H1 (cell line): ENCODE measurements at regions not wholly inside any gene's neighbourhood (a gene's known extent, or its start where the extent isn't known, plus 50 kb on each side); places are given as distances from the start of the nearest gene placed in this dataset.

Experiments
- CTCF ChIA-PET: fragments of 300-600 bp; sonication (Branson Sonifier 250); formaldehyde crosslinking; loops from one replicate; lab custom pipeline; 2021; ENCODE audit not compliant: partially characterized antibody; lab: Charles Lee
- POLR2A ChIA-PET: fragments of 300-600 bp; sonication (Branson Sonifier 250); formaldehyde crosslinking; loops from one replicate; lab custom pipeline; 2021; ENCODE audit warnings: inconsistent platforms; ENCODE audit not compliant: partially characterized antibody; lab: Charles Lee
- DNase-seq, 2 experiments: peaks; one replicate each; pipeline versions ENCODE4 v3.0.0 to v3.0.0-alpha.2; 2010 to 2022; ENCODE audit warnings: low spot score in 2 of 2, low read depth in 1 of 2, mixed read lengths in 1 of 2
- FAIRE-seq: peaks from 2 replicates; lab custom pipeline; 2011; peaks lifted over from hg19 to GRCh38; lab: Jason Lieb, UNC
- H2AFZ ChIP-seq: 2 replicates; pipeline ENCODE4 v1.8.1; 2012; ENCODE audit warnings: low read length, inconsistent platforms
- H2AK5ac ChIP-seq: 2 replicates; pipeline ENCODE4 v1.6.1; 2013; ENCODE audit warnings: low read depth, low read length
- H2BK120ac ChIP-seq: replicated peaks from 2 replicates; pipeline ENCODE3; 2013; ENCODE audit warnings: low read depth, low read length, inconsistent platforms
- H2BK12ac ChIP-seq: 2 replicates; pipeline ENCODE4 v1.6.1; 2013; ENCODE audit warnings: low read depth, low read length
- H2BK15ac ChIP-seq: 2 replicates; pipeline ENCODE4 v1.6.1; 2013; ENCODE audit warnings: low read length
- H2BK20ac ChIP-seq: 2 replicates; pipeline ENCODE4 v1.6.1; 2013; ENCODE audit warnings: low read length
- H2BK5ac ChIP-seq: 2 replicates; pipeline ENCODE4 v1.6.1; 2013; ENCODE audit warnings: low read depth, low read length
- H3K14ac ChIP-seq: 2 replicates; pipeline ENCODE4 v1.6.1; 2013; ENCODE audit warnings: inconsistent platforms; ENCODE audit not compliant: insufficient read length
- H3K18ac ChIP-seq: 2 replicates; pipeline ENCODE4 v1.6.1; 2013; ENCODE audit warnings: low read length; ENCODE audit errors: extremely low read depth
- H3K23ac ChIP-seq: 2 replicates; pipeline ENCODE4 v1.6.1; 2013; ENCODE audit warnings: inconsistent platforms; ENCODE audit not compliant: insufficient read length
- H3K23me2 ChIP-seq: 2 replicates; pipeline ENCODE4 v1.6.1; 2013; ENCODE audit warnings: low read depth, low read length
- H3K27ac ChIP-seq: 2 replicates; pipeline ENCODE4 v1.6.1; 2011; ENCODE audit warnings: low read depth, low read length, inconsistent platforms
- H3K27me3 ChIP-seq, 4 experiments: replicated peaks in 1 of 4; 1 replicate in 1 of 4; 2 replicates in 3 of 4; pipeline versions ENCODE4 v1.6.1 to v1.8.1; 2011 to 2013; ENCODE audit warnings: low read length in 3 of 4, mild to moderate bottlenecking in 3 of 4, inconsistent platforms in 2 of 4, mixed read lengths in 2 of 4, moderate library complexity in 1 of 4; ENCODE audit not compliant: control insufficient read depth in 3 of 4, insufficient read depth in 3 of 4; ENCODE audit errors: extremely low read depth in 1 of 4
- H3K36me3 ChIP-seq, 4 experiments: 2 replicates each; pipeline versions ENCODE4 v1.6.1 to v1.8.1; 2011 to 2013; ENCODE audit warnings: mild to moderate bottlenecking in 4 of 4, low read length in 3 of 4, moderate library complexity in 2 of 4, control low read depth in 1 of 4, inconsistent platforms in 1 of 4; ENCODE audit not compliant: insufficient read depth in 4 of 4, control insufficient read depth in 2 of 4
- H3K4ac ChIP-seq: replicated peaks from 2 replicates; pipeline ENCODE3; 2013; ENCODE audit warnings: low read length, low read depth, mixed read lengths, inconsistent platforms; ENCODE audit not compliant: insufficient read length
- H3K4me1 ChIP-seq, 4 experiments: replicated peaks in 1 of 4; 1 replicate in 1 of 4; 2 replicates in 3 of 4; pipeline versions ENCODE4 v1.6.1 to v1.8.1; 2011 to 2013; ENCODE audit warnings: low read length in 3 of 4, inconsistent platforms in 2 of 4, mixed read lengths in 1 of 4; ENCODE audit not compliant: insufficient read depth in 4 of 4, control insufficient read depth in 3 of 4
- H3K4me2 ChIP-seq, 2 experiments: 2 replicates each; pipeline versions ENCODE4 v1.6.1 to v1.8.1; 2011 to 2013; ENCODE audit warnings: low read depth in 2 of 2, low read length in 2 of 2, control low read depth in 1 of 2, inconsistent platforms in 1 of 2, mild to moderate bottlenecking in 1 of 2; ENCODE audit not compliant: insufficient read depth in 1 of 2
- H3K4me3 ChIP-seq, 4 experiments: fragments of 200-600, 300-600 bp in 1 of 4; sonication (generic), shearing (Covaris generic), sonication (Bioruptor Twin) in 1 of 4; 2 replicates each; pipeline versions ENCODE4 v1.5.1 to v1.8.1; 2011 to 2016; ENCODE audit warnings: low read length in 4 of 4, low read depth in 3 of 4, control low read depth in 2 of 4, inconsistent platforms in 2 of 4, mild to moderate bottlenecking in 2 of 4, mixed read lengths in 1 of 4, moderate library complexity in 1 of 4; ENCODE audit not compliant: insufficient read depth in 2 of 4; ENCODE audit errors: extremely low read depth in 1 of 4
- H3K56ac ChIP-seq: replicated peaks from 2 replicates; pipeline ENCODE3; 2013; ENCODE audit warnings: low read depth, mild to moderate bottlenecking, mixed read lengths, low read length, inconsistent platforms; ENCODE audit not compliant: insufficient read length
- H3K79me1 ChIP-seq: 2 replicates; pipeline ENCODE4 v1.6.1; 2013; ENCODE audit warnings: low read depth, low read length, control low read depth
- H3K79me2 ChIP-seq, 2 experiments: 2 replicates each; pipeline versions ENCODE4 v1.6.1 to v1.8.1; 2012 to 2013; ENCODE audit warnings: low read length in 2 of 2, mild to moderate bottlenecking in 2 of 2, inconsistent platforms in 1 of 2; ENCODE audit not compliant: insufficient read depth in 2 of 2, control insufficient read depth in 1 of 2
- H3K9ac ChIP-seq, 4 experiments: replicated peaks in 1 of 4; 1 replicate in 1 of 4; 2 replicates in 3 of 4; pipeline versions ENCODE4 v1.6.1 to v1.8.1; 2011 to 2013; ENCODE audit warnings: low read depth in 3 of 4, low read length in 3 of 4, control low read depth in 2 of 4, mild to moderate bottlenecking in 2 of 4, moderate library complexity in 2 of 4, inconsistent platforms in 1 of 4; ENCODE audit errors: extremely low read depth in 1 of 4
- H3K9me3 ChIP-seq, 2 experiments: 2 replicates each; pipeline versions ENCODE4 v1.6.1 to v1.8.1; 2012 to 2013; ENCODE audit warnings: mild to moderate bottlenecking in 2 of 2, moderate library complexity in 2 of 2, control low read depth in 1 of 2, inconsistent platforms in 1 of 2, low read depth in 1 of 2, low read length in 1 of 2, mixed read lengths in 1 of 2; ENCODE audit not compliant: insufficient read depth in 2 of 2
- H4K20me1 ChIP-seq, 2 experiments: replicated peaks in 1 of 2; 2 replicates each; pipeline versions ENCODE3 to v1.8.1; 2011 to 2013; ENCODE audit warnings: inconsistent platforms in 2 of 2, low read length in 2 of 2, mild to moderate bottlenecking in 1 of 2; ENCODE audit not compliant: insufficient read depth in 2 of 2, control insufficient read depth in 1 of 2
- H4K5ac ChIP-seq: 2 replicates; pipeline ENCODE4 v1.6.1; 2013; ENCODE audit warnings: low read length, low read depth, mixed read lengths, inconsistent platforms; ENCODE audit not compliant: insufficient read length
- H4K8ac ChIP-seq: 2 replicates; pipeline ENCODE4 v1.8.0; 2013; ENCODE audit warnings: mild to moderate bottlenecking, moderate library complexity, low read length, inconsistent platforms; ENCODE audit not compliant: insufficient read depth; ENCODE audit errors: extremely low read depth
- H4K91ac ChIP-seq: replicated peaks from 2 replicates; pipeline ENCODE3; 2013; ENCODE audit warnings: low read length, mixed read lengths, inconsistent platforms; ENCODE audit not compliant: insufficient read length
- ATF3 ChIP-seq: IDR thresholded peaks from 2 replicates; pipeline ENCODE4 v1.6.1; 2011; ENCODE audit warnings: low read depth, mild to moderate bottlenecking, low read length; ENCODE audit not compliant: insufficient read depth
- CBX5 ChIP-seq: fragments of 300-800, 300-1000 bp; sonication (generic); IDR thresholded peaks from 2 replicates; pipeline ENCODE4 v1.7.1; 2016; ENCODE audit warnings: antibody characterized with exemption, low read length, low read depth
- CBX8 ChIP-seq: fragments of 300-800, 300-1000 bp; sonication (generic); IDR thresholded peaks from 2 replicates; pipeline ENCODE4 v1.7.1; 2016; ENCODE audit warnings: low read depth, low read length, borderline replicate concordance
- CEBPB ChIP-seq: IDR thresholded peaks from 2 replicates; pipeline ENCODE4 v1.6.1; 2012; ENCODE audit warnings: low read depth, low read length
- EGR1 ChIP-seq: IDR thresholded peaks from 2 replicates; pipeline ENCODE4 v1.6.1; 2011; ENCODE audit warnings: low read depth, low read length, borderline replicate concordance
- RBBP5 ChIP-seq: IDR thresholded peaks from 2 replicates; pipeline ENCODE4 v1.7.1; 2012; ENCODE audit warnings: low read depth, mild to moderate bottlenecking, inconsistent platforms, low read length, moderate library complexity, borderline replicate concordance
- SP4 ChIP-seq: IDR thresholded peaks from 2 replicates; pipeline ENCODE4 v1.6.1; 2012; ENCODE audit warnings: low read length, inconsistent platforms
- SRF ChIP-seq: IDR thresholded peaks from 2 replicates; pipeline ENCODE4 v1.6.1; 2011; ENCODE audit warnings: mild to moderate bottlenecking, low read depth, low read length, moderate library complexity
- YY1 ChIP-seq: IDR thresholded peaks from 2 replicates; pipeline ENCODE4 v1.6.1; 2011; ENCODE audit warnings: low read depth, mild to moderate bottlenecking, low read length
- WGBS, 2 experiments: shearing (Covaris generic) in 1 of 2; methylation state at CpG; one replicate each; pipeline versions ENCODE4 v1.1.6 to v1.1.7; 2013 to 2015; ENCODE audit warnings: low lambda C conversion rate in 2 of 2, mixed read lengths in 2 of 2, inconsistent platforms in 1 of 2, low coverage in 1 of 2, missing lambda C conversion rate in 1 of 2; ENCODE audit not compliant: insufficient replicate concordance in 2 of 2, insufficient coverage in 1 of 2, insufficient read length in 1 of 2; ENCODE audit errors: extremely low coverage in 1 of 2, missing lambda C conversion rate in 1 of 2; 5-methylcytosine and 5-hydroxymethylcytosine counted together

GRCh38 chr3:55339390-55339789 is 147.7 kb downstream of the WNT5A start:
- Histone ChIP-seq H3K4me2 (no peak overlapping the region), H3K79me1 (no peaks in the 10 kb centered on the region), H3K23ac (no peak overlapping the region), H3K9me3 (no peaks in the 10 kb centered on the region), H2BK12ac (no peak overlapping the region), H3K4me1 (no peaks in the 10 kb centered on the region), H3K9ac (no peak overlapping the region), H4K5ac (no peak overlapping the region), H4K91ac (no peak overlapping the region), H4K8ac (no peak overlapping the region), H3K4me3 (no peak overlapping the region), H2BK120ac (no peak overlapping the region), H2AFZ (no peak overlapping the region), H3K27me3 (no peaks in the 10 kb centered on the region), H2AK5ac (no peak overlapping the region), H4K20me1 (no peaks in the 10 kb centered on the region), H3K56ac (no peak overlapping the region), H3K27ac (no peak overlapping the region), H3K79me2 (no peaks in the 10 kb centered on the region), H3K4ac (no peak overlapping the region), H2BK20ac (no peak overlapping the region), H3K23me2 (no peaks in the 10 kb centered on the region), H3K14ac (no peak overlapping the region), H2BK15ac (no peak overlapping the region), H3K36me3 (no peaks in the 10 kb centered on the region), H2BK5ac (no peak overlapping the region), H3K18ac (no peak overlapping the region)
- no peak for DNase-seq
- CTCF ChIA-PET = no interaction called here
- 88% methylated on average over 3 of the region's 3 CpGs; no CpG with 5 or more reads in 1 of the 2 experiments for WGBS, 2 experiments
- TF ChIP-seq CEBPB = no peak
- no peak for TF ChIP-seq SP4
- no peak for TF ChIP-seq ATF3
- TF ChIP-seq CBX5 = no peak
- no peak for TF ChIP-seq YY1
- no peak for TF ChIP-seq RBBP5
- no peak for TF ChIP-seq CBX8
- TF ChIP-seq SRF = no peak
- TF ChIP-seq EGR1 = no peak
- POLR2A ChIA-PET = no interaction called here
- no peak for FAIRE-seq
